Thyroid gland (tissue), 4 donors: ENCODE measurements at regions not wholly inside any gene's neighbourhood (a gene's known extent, or its start where the extent isn't known, plus 50 kb on each side); places are given as distances from the start of the nearest gene placed in this dataset.

ENCODE experiments used
- CTCF ChIP-seq, 6 experiments: fragments of 200-600 bp in 3 of 6; fragments of 450-650 bp in 3 of 6; sonication (generic) in 3 of 6; IDR thresholded peaks; one replicate each; pipeline ENCODE4 v1.5.1; 2016 to 2019; ENCODE audit warnings: antibody characterized with exemption in 6 of 6, mild to moderate bottlenecking in 2 of 6, inconsistent platforms in 1 of 6, moderate library complexity in 1 of 6
- POLR2A ChIP-seq, 2 donors: fragments of 450-650 bp; IDR thresholded peaks; one replicate each; pipeline ENCODE4 v1.6.1; 2017; ENCODE audit warnings: antibody characterized with exemption in 2 of 2, mild to moderate bottlenecking in 2 of 2, moderate library complexity in 1 of 2

GRCh38 chr9:115690786-115691496 is 462.6 kb upstream of the PAPPA start:
- TF ChIP-seq CTCF (IDR thresholded peaks at IDR 0.05), result no peak
- no peak for TF ChIP-seq POLR2A (IDR thresholded peaks at IDR 0.05)
